Thyroid gland (tissue), 4 donors: ENCODE measurements at regions not wholly inside any gene's neighbourhood (a gene's known extent, or its start where the extent isn't known, plus 50 kb on each side); places are given as distances from the start of the nearest gene placed in this dataset.

ENCODE experiments used
- CTCF ChIP-seq, 6 experiments: fragments of 200-600 bp in 3 of 6; fragments of 450-650 bp in 3 of 6; sonication (generic) in 3 of 6; IDR thresholded peaks; one replicate each; pipeline ENCODE4 v1.5.1; 2016 to 2019; ENCODE audit warnings: antibody characterized with exemption in 6 of 6, mild to moderate bottlenecking in 2 of 6, inconsistent platforms in 1 of 6, moderate library complexity in 1 of 6
- POLR2A ChIP-seq, 2 donors: fragments of 450-650 bp; IDR thresholded peaks; one replicate each; pipeline ENCODE4 v1.6.1; 2017; ENCODE audit warnings: antibody characterized with exemption in 2 of 2, mild to moderate bottlenecking in 2 of 2, moderate library complexity in 1 of 2

GRCh38 chr1:110800079-110800478, 72.9 kb upstream of the CD53 start:
- TF ChIP-seq CTCF (IDR thresholded peaks at IDR 0.05) (no peak), POLR2A (IDR thresholded peaks at IDR 0.05) (no peak)
